ENCODE measurements at regions not wholly inside any gene's neighbourhood (a gene's known extent, or its start where the extent isn't known, plus 50 kb on each side); places are given as distances from the start of the nearest gene placed in this dataset.

DNA sequence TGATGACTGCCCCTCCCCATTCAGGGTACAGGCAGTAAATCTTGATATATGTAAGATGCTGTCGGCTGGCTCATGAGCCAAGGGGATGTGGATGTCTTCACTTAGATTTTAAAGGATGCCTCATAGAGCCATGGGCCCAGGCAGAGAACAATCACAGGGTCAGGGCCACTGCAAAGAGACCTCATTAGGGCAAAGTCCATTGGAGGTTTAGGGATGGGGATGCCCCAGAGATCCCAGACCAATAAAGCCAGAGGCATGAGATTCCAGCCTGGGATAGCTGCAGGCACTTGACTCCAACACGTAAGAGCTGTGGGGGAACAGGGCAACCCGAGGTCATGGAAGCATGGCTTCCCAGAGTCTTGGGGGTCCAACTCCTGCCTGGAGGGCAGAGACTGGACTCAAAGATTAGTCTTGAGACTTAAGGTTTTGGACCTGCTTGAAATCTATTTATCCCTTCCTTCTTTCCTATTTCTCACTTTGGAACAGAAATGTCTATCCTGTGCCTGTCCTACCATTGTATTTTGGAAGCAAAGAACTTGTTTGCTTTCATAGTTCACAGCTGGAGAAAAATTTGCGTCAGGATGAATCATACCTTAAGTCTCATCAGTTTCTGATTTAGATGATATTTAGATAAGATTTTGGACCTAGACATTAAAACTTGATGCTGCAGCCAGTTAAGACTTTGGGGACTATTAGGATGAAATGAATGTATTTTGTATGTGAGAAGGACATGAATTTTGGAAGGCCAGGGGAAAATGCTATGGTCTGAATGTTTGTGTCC is 101.3 kb upstream of the ADRA1B start:
- Mint-ChIP-seq H3K4me3 (no peak overlapping the region), H3K4me1 (ENCODE audit: low read depth) (peaks cover 51% of the 10 kb centered on the region), H3K9me3 (no peaks in the 10 kb centered on the region), H3K27me3 (ENCODE audit: insufficient read depth) (no peaks in the 10 kb centered on the region; the same call in 1 of the 2 replicates), H3K27ac (no peak overlapping the region), H3K36me3 (ENCODE audit: low read depth) (no peaks in the 10 kb centered on the region; the same call in 1 of the 2 replicates)
- TF ChIP-seq, protein P1, sequence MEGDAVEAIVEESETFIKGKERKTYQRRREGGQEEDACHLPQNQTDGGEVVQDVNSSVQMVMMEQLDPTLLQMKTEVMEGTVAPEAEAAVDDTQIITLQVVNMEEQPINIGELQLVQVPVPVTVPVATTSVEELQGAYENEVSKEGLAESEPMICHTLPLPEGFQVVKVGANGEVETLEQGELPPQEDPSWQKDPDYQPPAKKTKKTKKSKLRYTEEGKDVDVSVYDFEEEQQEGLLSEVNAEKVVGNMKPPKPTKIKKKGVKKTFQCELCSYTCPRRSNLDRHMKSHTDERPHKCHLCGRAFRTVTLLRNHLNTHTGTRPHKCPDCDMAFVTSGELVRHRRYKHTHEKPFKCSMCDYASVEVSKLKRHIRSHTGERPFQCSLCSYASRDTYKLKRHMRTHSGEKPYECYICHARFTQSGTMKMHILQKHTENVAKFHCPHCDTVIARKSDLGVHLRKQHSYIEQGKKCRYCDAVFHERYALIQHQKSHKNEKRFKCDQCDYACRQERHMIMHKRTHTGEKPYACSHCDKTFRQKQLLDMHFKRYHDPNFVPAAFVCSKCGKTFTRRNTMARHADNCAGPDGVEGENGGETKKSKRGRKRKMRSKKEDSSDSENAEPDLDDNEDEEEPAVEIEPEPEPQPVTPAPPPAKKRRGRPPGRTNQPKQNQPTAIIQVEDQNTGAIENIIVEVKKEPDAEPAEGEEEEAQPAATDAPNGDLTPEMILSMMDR (IDR thresholded peaks at IDR 0.05): no peak
- DNase-seq: no peak

DNA sequence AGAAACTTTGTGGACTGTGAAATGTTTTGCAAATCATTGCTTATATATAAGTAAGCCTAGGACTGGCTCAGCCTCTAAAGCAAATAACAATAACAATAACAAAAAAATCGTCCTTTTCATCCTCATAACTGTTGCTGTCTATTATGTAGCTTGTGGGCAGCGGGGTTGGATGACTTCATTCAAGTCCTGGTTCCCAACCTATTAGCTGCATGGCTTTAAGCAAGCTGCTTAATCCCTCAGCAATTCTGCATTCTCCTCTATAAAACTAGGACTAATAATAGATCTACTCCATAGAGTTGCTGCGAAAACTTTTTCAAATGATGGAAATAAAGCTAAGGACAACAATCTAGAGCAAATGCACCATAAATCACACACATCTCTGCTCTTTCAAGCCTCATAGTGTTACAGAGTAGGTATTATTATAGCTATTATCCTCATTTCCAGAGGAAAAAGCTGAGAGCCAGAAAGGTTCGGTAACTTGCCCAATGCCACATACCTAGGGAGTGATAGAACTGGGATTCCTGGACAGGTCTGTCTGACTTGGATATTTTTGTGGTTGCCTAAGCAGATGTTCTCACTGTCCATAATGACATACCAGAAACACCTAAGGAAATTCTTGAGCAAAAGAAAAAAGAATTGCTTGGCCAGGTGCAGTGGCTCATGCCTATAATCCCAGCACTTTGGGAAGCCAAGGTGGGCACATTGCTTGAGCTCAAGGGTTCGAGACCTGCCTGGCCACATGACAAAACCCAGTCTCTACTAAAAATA is 98.8 kb upstream of the ADRA1B start:
- Mint-ChIP-seq H3K27me3 (ENCODE audit: insufficient read depth) (no peaks in the 10 kb centered on the region; the same call in 1 of the 2 replicates), H3K36me3 (ENCODE audit: low read depth) (no peaks in the 10 kb centered on the region; the same call in 1 of the 2 replicates), H3K9me3 (no peaks in the 10 kb centered on the region), H3K4me3 (no peak overlapping the region), H3K27ac (no peak overlapping the region), H3K4me1 (ENCODE audit: low read depth) (peaks cover 45% of the 10 kb centered on the region)
- peak; percentile 80 for DNase-seq
- TF ChIP-seq, protein P1 (IDR thresholded peaks at IDR 0.05): no peak

DNA sequence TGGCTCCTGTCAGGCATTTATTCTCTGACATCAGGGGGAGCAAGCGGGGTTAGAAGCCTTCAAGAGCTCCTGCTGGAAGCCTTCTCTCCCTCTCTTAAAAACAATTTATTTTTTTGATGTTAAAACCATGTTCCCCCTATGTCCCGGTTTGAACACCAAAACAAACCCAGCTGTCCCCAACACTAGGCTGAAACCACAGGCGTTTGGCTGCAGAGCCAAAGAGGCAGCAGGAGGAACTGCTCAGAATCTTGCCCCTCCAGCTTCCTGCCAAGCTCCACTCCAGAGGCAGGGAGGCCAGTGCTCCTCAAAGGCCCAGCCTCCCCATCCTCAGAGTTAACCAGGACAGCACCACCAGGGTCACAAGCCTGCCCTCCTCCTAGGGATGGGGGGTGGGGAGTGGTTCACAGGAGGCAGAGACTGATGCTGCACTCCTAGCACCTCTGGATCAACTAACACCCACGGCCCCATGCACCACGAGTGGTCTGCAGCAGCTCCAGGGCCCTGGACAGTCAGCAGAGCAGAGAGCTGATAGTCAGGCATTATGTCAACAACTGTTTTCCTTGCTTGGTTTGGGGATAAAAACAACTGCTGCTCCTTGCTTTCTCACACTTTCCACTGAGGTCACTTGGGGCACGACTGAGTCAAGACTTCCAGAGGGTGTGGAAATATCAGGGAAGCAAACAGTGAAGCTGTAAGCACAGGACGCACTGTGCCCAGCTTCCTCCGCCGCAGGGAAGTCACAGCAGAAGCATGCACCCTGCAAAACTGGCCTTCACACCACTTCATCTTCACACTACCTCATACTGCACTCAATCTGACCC is 96.5 kb upstream of the ADRA1B start:
- Mint-ChIP-seq H3K4me3 (no peak overlapping the region; the same call in 1 of the 2 replicates), H3K27me3 (ENCODE audit: insufficient read depth) (no peaks in the 10 kb centered on the region; the same call in 1 of the 2 replicates), H3K36me3 (ENCODE audit: low read depth) (no peaks in the 10 kb centered on the region), H3K4me1 (ENCODE audit: low read depth) (peaks cover 49% of the 10 kb centered on the region), H3K9me3 (no peaks in the 10 kb centered on the region), H3K27ac (no peak overlapping the region)
- TF ChIP-seq, protein P1 (IDR thresholded peaks at IDR 0.05): no peak
- DNase-seq: peak; percentile 32

DNA sequence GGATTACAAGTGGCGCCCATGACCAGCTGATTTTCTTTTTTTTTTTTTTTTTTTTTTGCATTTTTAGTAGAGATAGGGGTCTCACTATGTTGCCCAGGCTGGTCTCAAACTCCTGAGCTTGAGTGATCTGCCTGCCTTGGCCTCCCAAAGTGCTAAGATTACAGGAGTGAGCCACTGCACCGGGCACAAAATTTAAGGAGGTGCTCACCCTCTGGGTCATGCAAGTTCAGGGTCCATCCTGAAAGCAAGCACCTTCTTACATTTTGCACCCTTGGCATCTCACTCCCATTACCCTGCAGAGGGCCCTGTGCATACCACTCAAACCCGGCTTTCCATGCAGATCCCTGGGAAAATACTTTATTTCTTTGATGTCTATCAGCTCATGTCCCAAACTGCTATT is 95.6 kb upstream of the ADRA1B start:
- H3K4me1 Mint-ChIP-seq (ENCODE audit: low read depth): peaks cover 49% of the 10 kb centered on the region
- H3K4me3 Mint-ChIP-seq: no peak overlapping the region
- TF ChIP-seq, protein P1 (IDR thresholded peaks at IDR 0.05): no peak
- DNase-seq: no peak
- no peaks in the 10 kb centered on the region for H3K9me3 Mint-ChIP-seq
- H3K27me3 Mint-ChIP-seq (ENCODE audit: insufficient read depth): no peaks in the 10 kb centered on the region; the same call in 1 of the 2 replicates
- H3K36me3 Mint-ChIP-seq (ENCODE audit: low read depth): no peaks in the 10 kb centered on the region
- H3K27ac Mint-ChIP-seq: no peak overlapping the region

DNA sequence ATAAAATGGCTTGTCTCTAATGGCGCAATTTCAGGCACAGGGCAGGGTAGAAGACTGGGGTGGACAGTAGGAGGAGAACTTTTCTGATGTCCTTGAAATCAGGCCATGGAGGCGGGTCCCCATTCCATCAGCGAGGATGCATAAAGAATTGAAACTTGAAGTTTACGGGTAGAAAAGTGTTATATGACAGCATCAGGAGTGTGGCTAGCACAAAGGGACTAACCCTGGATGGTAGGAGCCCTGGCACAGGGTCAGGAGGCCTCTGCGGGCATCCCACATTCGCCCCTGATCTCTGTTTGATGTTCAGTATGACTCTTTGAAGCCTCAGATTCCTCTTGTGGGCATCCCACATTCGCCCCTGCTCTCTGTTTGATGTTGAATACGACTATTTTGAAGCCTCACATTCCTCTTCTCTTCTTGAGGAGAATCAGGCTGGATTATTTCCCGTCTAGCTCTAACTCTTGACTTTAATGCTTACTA is 94.8 kb upstream of the ADRA1B start:
- DNase-seq: no peak
- Mint-ChIP-seq H3K36me3 (ENCODE audit: low read depth) (no peaks in the 10 kb centered on the region), H3K27ac (no peak overlapping the region)

More for the DNA sequence above, 94.8 kb upstream of the ADRA1B start:
- Mint-ChIP-seq H3K27me3 (ENCODE audit: insufficient read depth) (no peaks in the 10 kb centered on the region; the same call in 1 of the 2 replicates), H3K4me1 (ENCODE audit: low read depth) (peaks cover 49% of the 10 kb centered on the region), H3K4me3 (no peak overlapping the region), H3K9me3 (no peaks in the 10 kb centered on the region)
- TF ChIP-seq, protein P1 (IDR thresholded peaks at IDR 0.05): no peak

Measured in HFFc6 (cell line).